Sigmoid colon (tissue), 4 donors: ENCODE measurements at regions not wholly inside any gene's neighbourhood (a gene's known extent, or its start where the extent isn't known, plus 50 kb on each side); places are given as distances from the start of the nearest gene placed in this dataset.

Source experiments
- EP300 ChIP-seq, 4 donors: sonication (generic); formaldehyde crosslinking; IDR thresholded peaks; one replicate each; pipeline ENCODE4 v1.6.1; 2017; ENCODE audit warnings: antibody characterized with exemption in 4 of 4
- POLR2A ChIP-seq, 2 donors: fragments of 450-650 bp; IDR thresholded peaks; one replicate each; pipeline ENCODE4 v1.6.1; 2016; ENCODE audit warnings: antibody characterized with exemption in 2 of 2, mild to moderate bottlenecking in 2 of 2, moderate library complexity in 2 of 2
- POLR2AphosphoS5 ChIP-seq, 4 donors: sonication (generic); formaldehyde crosslinking; IDR thresholded peaks; one replicate each; pipeline ENCODE4 v1.6.1; 2017; ENCODE audit warnings: antibody characterized with exemption in 4 of 4
- TF ChIP-seq, protein P1 (sequence below), 4 experiments: fragments of 450-650 bp in 3 of 4; fragments of 200-600 bp in 1 of 4; IDR thresholded peaks; one replicate each; pipeline ENCODE4 v1.5.1; 2016 to 2019; ENCODE audit warnings: antibody characterized with exemption in 4 of 4, mild to moderate bottlenecking in 3 of 4, moderate library complexity in 2 of 4

DNA sequence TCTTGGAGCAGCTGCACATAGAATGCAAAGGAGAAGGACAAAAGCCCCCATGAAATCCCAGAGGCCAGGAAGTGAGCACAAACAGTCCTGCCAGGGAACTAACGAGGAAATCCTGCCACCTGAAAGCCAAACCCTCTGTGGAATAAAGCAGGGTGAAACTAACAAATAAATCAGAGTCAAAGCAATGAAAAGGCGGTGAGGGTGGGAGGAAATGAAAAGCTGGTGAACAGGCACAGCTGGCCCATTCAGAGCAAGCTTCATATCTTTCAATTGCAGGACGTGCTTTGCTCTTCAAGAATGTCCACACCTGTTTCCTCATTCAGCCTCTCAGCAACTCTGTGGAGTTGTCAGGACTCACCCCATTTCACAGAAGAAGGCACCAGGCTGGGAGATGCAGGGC, 108.1 kb downstream of the ABCC12 start:
- TF ChIP-seq, protein P1, sequence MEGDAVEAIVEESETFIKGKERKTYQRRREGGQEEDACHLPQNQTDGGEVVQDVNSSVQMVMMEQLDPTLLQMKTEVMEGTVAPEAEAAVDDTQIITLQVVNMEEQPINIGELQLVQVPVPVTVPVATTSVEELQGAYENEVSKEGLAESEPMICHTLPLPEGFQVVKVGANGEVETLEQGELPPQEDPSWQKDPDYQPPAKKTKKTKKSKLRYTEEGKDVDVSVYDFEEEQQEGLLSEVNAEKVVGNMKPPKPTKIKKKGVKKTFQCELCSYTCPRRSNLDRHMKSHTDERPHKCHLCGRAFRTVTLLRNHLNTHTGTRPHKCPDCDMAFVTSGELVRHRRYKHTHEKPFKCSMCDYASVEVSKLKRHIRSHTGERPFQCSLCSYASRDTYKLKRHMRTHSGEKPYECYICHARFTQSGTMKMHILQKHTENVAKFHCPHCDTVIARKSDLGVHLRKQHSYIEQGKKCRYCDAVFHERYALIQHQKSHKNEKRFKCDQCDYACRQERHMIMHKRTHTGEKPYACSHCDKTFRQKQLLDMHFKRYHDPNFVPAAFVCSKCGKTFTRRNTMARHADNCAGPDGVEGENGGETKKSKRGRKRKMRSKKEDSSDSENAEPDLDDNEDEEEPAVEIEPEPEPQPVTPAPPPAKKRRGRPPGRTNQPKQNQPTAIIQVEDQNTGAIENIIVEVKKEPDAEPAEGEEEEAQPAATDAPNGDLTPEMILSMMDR (IDR thresholded peaks at IDR 0.05) = no peak
- no peak for TF ChIP-seq POLR2A (IDR thresholded peaks at IDR 0.05)
- TF ChIP-seq EP300 (IDR thresholded peaks at IDR 0.05) = no peak
- TF ChIP-seq POLR2AphosphoS5 (IDR thresholded peaks at IDR 0.05) = no peak
